GM19328 (cell line): ENCODE measurements at regions not wholly inside any gene's neighbourhood (a gene's known extent, or its start where the extent isn't known, plus 50 kb on each side); places are given as distances from the start of the nearest gene placed in this dataset.

Experiments used
- ATAC-seq: cut with Tn5 transposase; IDR thresholded peaks from one replicate; pipeline ENCODE4 v1.9.1; 2021; ENCODE audit warnings: mild to moderate bottlenecking, moderate library complexity; ENCODE audit not compliant: unreplicated experiment

DNA sequence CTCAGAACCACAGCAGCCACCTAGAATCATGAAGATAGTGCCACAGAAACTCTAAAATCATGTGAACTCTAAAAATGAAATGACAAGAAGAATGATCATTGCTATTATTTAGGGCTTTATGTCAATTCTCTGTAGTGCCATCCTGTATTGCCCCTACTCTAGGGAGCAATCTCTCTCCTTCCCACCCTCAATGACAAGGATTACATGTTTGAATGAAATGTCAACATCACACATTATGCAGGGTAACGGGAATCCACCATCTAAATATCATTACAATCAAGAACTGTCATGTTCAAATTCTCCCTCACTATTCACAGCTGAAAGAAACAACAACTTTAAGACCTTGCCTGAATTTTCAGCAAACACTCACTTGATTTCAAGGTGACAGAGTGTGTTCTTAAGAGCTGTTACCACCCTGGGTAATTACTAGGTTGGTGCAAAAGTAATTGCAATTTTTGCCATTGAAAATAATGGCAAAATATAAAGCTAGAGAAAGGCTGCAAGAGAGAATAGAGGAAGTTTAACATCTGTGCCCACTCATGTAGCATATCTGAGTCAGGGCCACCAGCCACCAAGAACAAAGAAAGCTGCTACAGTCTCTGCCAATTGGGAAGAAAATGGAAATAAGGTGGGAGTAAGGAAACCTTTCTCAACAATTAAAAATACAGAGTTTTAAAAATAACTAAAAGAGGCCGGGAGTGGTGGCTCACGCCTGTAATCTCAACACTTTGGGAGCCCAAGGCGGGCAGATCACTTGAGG, 112.8 kb upstream of the PSMD7 start:
- no peak for ATAC-seq

DNA sequence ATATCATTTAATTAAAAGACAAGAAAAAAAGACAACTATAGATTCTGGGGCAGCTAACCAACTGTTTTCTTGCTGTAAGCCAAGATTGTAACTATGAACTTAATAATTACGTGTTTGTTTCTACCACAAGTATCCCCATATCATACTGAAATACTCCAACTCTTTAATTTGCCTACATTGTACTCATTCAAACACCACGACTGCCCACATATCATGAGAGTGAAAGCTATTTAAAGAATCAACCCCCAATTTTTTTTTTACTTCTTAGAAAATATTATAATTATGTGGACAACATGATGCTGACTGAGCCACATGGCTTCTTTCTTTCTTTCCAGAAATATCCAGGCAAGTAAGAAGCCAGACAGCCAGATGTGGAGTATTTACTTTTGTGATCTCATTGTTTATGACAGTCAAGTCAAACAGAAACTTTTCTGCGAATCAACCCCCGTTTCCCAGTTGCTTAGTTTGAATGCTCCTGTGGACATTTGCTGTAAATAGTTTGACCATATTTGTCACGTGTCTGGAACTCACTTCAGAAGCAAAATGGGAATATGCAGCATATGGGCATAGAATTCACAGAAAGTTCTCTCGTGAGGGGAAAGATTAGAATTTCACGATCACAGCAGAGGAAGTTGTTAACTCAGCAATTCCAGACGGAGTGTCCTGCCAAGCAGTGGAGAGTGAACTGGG, 126.8 kb upstream of the PSMD7 start:
- ATAC-seq = no peak

DNA sequence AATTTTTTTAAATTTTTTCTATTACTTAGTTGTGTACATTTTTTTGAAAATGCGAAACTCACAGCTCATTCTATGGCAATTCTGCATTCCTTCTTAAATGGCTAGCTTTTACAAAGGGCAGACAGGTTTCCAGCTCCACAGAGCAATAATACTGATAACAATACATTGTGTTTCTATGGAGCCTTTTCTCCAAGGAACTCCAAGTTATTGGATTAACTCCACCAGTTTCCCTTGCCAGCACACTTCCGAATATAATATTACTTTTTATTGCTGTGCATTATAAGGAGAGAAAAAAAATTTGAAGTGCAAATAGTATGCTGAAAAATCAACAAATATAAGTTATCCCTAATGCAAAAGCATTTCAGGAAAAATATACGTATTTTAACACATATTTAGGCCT, 127.5 kb upstream of the PSMD7 start:
- ATAC-seq = no peak

DNA sequence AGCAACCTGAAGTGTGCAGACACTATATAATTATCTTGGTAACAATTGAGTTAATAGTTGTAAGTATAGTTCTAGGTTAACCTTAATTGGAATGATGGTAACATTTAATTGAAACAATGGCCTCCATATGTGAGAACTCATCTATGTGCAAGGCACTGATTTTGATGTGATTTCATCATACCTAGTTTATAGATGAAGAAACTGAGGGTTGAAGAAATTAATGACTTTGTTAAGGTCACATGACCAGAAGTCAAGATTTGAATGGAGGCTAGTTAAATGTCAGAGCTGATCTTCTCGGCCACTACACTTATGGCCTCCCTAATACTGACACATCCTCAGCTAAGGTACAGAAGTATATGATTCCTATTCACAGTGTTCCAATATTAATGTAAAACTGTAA, 128.2 kb upstream of the PSMD7 start:
- ATAC-seq = no peak

DNA sequence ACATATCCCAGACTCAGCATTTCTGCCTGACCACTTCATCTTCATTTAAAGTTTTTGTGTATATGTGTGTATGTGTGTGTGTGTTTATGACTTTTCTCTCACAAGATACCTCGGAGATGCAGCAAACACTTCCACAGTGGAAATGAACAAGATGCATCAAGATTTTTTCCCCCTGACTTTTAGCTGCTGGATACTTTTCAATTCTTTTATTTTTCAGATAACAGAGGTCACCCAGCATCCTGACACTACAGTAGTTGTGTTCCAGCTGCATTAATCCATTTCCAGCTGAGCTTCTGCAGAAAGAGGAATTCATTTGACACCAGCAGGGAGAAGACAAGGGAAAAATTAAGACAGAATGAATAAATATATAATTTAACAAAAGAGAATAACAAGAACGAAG, 130.2 kb upstream of the PSMD7 start:
- no peak for ATAC-seq

DNA sequence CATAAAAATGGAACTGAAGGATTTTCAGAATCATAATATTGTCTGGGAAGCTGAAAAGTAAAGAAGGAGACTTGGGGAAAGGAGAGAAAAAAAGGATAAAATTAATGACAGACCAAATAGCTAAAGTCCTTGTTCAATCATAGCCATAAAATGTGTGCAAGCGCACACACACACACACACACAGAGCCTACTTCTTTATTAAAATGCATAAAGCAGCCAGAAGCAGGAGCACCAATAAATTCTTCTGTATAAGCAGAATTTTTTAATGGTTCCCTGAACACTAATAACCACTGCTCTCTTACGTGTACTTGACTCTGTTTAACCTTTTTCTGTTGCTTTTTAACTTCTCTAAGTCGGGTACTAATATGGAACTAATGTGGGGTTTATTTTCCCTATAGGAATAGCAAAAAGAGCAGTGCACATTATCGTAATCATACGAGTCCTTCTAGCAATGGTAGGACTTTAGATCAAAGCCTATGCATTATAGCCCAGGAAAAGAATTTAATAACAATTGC, 131.0 kb upstream of the PSMD7 start:
- no peak for ATAC-seq

DNA sequence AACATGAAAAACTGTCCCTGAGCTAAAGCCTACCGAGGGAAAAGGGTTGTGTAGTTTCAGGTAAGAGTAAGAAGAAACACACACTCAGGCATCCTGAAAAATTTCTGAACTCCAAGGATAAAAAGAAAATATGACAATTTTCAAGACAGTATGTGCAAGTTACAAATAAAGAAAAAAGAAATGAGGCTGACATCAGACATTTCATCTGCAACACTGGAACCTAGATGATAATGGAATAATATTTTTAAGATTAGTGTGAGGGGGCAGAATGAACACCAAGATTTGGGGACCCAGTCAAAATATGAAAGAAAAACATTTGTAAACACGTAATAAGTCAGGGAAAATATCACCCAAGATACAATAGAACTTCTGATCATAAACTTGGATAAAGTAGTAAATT, 135.9 kb upstream of the PSMD7 start:
- ATAC-seq = no peak

DNA sequence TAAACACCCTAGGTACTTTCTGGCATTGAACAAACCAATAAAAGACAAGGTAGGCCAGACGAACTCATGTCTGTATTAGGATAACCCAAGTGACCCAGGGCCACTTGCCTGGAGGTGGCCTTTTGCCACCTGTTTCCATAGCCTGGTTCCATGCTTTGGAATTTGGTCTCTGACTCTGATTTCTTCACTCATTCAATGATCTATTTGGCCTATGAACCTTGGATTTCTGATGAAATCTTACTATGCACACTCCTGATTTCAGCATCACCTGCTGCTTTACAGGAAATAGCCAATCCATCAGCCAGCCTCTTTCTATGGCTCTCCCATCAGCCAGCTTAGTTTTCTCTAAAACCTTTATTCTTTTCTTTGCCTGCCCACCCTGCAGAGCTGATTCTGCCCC, 142.8 kb upstream of the PSMD7 start:
- no peak for ATAC-seq

DNA sequence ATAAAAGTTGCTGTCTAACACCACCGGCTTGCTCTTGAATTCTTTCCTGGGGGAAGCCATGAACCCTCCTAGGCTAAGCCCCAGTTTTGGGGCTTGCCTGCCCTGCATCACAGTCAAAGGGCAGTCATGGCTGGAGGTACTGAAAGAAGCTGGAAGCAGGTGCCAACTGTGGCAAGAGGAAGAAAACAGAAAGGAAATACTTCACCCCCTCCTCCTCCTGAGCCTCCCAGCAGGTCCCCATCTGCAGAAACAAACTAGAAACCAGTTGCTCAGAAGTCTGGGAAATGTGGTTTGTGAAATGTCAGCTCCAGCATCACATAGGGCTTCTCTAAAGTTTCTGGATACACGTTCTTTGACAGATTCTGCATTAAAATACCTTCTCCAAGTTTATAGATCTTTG, 150.0 kb upstream of the PSMD7 start:
- ATAC-seq = no peak

DNA sequence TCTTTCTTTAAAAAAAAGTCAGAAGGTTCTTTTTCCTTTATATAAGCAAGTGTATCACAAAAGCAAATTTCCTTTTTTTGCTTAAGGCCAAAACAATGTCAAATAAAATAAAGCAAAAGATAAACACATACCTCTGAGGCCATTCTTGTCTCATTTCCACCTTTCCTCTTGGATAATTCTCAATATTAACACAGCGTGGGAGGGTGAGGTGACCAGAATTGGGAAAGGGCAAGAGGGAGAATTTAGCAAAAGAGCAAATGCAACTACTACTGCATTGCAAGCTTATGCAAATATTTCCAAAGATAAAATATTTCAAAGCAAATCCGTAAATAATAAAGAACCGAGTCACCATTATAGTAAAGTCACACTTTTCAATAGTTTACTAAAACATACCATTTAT, 153.4 kb upstream of the PSMD7 start:
- no peak for ATAC-seq

DNA sequence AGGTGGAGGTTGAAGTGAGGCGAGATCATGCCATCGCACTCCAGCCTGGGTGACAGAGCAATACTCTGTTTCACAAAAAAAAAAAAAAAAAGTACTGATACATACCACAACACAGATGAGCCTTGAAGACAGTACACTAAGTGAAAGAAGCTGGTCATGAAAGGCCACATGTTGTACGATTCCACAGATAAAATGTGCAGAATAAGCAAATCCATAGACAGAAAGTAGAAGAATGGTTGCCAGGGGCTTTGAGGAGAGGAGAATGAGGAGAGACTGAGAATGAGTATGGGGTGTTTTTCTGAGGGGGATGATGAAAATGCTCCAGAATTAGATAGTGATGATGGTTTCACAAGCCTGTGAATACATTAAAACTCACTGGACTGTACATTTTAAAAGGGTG, 155.6 kb upstream of the PSMD7 start:
- ATAC-seq = no peak

DNA sequence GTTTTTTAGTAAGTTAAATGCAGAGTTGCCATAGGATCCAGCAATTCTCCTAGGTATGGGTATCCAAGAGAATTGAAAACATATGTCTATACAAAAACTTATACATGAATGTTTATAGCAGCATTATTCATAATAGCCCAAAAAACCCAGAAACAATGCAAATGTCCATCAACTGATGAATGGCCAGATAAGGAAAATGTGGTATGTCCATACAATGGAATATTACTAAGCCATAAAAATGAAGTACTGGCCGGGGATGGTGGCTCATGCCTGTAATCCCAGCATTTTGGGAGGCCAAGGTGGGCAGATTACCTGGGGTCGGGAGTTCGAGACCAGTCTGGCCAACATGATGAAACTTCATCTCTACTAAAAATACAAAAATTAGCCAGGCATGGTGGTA, 156.1 kb upstream of the PSMD7 start:
- no peak for ATAC-seq

DNA sequence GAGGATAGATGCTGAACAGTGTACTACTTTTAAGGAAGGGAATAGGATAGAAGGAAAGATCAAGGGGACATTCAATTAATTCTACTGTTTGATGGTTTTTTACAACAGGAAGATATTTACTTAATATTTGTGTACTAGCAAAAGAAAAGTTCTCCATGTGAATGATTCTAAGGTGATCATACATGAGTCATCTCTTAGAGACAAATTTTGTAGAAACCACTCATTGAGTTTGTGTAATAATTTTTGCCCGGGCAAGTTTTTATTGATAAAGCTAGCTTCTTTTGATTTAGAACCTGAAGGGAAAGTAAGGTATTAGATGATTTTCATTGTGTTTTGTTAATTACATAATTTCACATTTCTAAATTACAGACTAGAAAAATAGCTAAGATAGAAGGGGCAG, 172.8 kb upstream of the PSMD7 start:
- no peak for ATAC-seq

DNA sequence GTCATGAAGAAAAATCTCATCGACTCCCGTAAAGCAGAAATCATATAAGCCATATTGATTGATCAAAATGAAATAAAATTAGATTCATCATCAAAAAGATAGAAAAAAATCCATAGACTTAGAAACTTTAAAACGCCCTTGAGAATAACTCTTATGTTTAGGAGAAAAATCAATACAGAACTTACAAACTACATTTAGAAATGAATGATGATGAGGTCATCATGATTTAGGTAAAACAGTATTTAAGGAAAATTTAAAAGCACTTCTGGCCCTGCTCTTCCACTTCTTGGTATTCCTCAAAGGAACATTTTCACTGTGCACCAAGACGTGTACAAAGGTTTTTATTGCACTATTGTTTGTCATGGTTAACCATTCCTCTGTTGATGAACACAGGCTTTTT, 173.4 kb upstream of the PSMD7 start:
- no peak for ATAC-seq

DNA sequence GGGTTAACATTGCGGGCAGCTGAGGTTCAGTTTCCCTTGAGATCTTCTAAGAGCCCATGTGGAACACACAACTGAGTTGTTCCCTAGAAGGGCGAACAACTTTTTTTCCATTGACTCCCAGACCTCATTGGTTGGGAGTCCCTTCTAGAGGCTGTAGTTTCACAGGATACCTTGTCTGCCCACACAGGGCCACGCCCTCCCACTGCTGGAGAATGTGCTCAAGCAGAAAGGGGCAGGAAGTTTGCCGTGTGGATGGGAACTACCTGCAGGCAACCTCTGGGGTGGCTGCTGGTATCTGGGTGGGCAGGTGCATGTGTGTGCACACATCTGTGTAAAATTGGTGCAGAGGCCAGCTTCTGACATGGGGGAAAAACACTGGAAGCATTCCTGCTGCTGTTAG, 178.8 kb upstream of the PSMD7 start:
- no peak for ATAC-seq

DNA sequence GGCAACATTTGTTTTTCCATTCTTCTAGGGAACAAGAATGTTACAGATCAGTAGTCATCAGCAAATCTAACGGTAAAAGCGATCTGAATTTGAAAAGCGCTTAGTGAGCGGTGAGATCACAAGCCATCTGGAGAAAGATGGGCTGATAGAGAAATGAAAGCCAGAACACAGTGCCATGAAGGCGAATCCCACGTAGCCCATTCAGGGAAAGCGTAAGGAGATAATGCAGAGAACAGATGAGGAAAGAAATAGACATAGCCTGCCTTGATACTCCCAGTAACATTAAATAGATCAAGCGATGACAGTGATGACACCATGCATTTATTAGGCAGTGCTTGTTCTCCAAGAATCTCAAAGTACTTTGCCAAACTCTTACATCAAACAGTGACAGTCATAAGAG, 183.1 kb upstream of the PSMD7 start:
- ATAC-seq = no peak

DNA sequence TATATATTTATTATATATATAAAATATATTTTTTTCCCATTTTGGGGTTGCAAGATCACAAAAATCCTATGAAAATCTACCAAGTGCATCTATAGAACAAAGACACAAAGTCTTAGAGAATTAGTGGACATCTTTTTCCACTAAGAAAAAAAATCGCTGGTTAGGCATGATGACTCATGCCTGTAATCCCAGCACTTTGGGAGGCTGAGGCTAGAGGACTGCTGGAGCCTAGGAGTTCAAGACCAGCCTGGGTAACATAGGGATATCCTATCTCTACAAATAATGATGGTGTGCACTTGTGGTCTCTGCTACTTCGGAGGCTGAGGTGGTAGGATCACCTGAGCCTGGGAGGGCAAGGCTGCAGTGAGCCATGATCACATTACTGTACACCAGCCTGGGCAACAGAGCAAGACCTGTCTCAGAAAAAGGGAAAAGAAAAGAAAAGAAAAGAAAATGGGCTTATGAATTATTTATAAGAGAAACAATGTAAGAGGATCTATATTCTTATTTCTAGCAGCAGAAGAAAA, 185.1 kb upstream of the PSMD7 start:
- ATAC-seq = no peak

DNA sequence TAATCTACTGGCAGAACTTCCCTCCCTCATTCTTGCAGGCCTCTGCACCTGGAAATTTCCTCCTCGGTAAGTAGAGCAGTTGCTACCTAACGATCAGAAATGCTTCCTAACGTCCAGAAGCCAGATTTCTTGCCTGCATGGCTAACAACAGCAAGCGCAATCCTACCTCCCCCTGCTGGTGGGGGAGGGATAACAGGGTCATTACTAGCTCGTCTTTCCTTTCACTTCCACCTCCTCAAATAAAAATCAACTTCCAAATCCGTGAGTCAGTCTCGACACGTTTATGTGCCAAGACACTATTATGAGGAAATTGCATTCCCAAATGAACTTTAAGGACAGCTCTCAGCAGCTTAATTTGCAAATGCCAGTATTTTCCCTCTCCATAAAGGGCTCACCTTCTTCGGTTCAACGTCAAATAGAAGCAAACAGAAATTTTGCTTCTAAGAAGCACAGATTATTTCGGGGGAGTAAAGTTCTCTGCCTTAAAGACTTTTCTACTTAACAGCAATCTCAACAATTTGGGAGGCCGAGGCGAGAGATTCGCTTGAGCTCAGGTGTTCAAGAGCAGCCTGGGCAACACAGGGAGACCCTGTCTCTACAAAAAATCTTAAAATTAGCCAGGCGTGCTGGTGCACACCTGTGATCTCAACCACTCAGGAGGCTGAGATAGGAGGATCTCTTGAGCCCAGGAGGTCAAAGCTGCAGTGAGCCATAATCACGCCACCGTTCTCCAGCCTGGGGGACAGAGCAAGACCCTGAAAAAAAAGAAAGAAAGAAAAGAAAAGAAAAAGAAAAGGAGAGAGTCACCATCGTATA, 188.6 kb upstream of the PSMD7 start:
- ATAC-seq = no peak

DNA sequence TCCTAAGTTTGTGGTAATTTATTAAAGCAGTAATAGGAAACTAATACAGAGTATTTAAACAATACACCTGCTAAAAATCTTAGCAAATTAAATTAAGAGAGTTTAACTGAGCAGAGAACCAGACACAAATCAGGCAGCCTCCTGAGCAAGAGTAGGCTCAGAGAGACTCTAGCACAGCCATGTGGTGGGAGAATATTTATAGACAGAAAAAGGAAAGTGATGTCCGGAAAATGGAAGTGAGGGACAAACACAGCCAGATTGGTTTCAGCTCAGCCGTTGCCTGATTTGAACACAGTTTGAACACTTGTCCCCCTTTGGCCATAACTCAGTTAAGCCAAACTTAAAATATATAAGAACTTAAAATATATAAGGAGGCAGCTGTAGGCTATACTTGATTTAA, 192.6 kb upstream of the PSMD7 start:
- no peak for ATAC-seq

DNA sequence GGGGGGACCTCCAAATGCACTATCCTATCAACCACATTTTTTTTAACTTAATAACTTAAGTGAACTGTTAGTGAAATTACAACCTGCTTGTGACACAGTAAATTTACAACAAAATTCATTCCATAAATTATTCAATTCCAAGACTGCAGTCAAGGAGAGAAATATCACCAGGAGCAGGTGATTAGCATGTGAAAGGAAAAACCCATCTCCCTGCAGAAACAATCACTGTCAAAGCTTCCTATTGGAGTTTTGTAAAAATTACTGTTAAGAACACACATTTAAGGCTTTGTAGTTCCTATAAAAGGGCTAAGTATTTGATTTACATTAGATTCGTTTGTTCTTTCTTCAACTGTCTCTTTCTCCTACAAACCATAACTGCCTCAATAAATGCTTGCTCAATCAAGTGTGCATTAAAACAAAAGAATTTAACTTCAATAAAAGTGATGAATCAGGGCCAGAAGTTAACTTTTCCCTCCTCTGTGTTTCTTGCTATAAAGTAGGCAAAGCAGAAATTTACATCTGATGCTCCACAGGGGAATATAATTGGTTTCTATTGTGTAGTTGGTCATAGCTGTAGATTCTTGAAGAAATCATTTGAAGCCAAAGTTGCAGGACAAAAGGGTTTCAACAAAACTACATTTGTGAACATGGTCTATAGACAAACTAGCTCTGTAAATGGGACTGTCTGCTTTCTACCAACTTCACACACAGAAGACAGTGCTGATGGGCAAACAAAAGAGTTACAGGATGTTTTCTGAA, 195.1 kb upstream of the PSMD7 start:
- ATAC-seq = no peak
